Esophagus squamous epithelium (tissue), 4 donors: ENCODE measurements at regions not wholly inside any gene's neighbourhood (a gene's known extent, or its start where the extent isn't known, plus 50 kb on each side); places are given as distances from the start of the nearest gene placed in this dataset.

Source experiments
- CTCF ChIP-seq, 6 experiments: fragments of 450-650 bp in 4 of 6; fragments of 200-600 bp in 2 of 6; sonication (generic) in 2 of 6; IDR thresholded peaks; one replicate each; pipeline ENCODE4 v1.5.1; 2016 to 2019; ENCODE audit warnings: antibody characterized with exemption in 6 of 6, mild to moderate bottlenecking in 4 of 6, moderate library complexity in 4 of 6
- POLR2A ChIP-seq, 4 donors: fragments of 450-650 bp; IDR thresholded peaks; one replicate each; pipeline ENCODE4 v1.6.1; 2017; ENCODE audit warnings: antibody characterized with exemption in 4 of 4, mild to moderate bottlenecking in 4 of 4, moderate library complexity in 3 of 4

- no peak for TF ChIP-seq CTCF (IDR thresholded peaks at IDR 0.05)
- TF ChIP-seq POLR2A (IDR thresholded peaks at IDR 0.05): no peak
Observed at GRCh38 chr9:1870915-1871314, 144.2 kb upstream of the SMARCA2 start.
